DND-41 (cell line): ENCODE measurements at regions not wholly inside any gene's neighbourhood (a gene's known extent, or its start where the extent isn't known, plus 50 kb on each side); places are given as distances from the start of the nearest gene placed in this dataset.

ENCODE experiments used
- CTCF ChIP-seq: IDR thresholded peaks from 2 replicates; pipeline ENCODE4 v1.5.1; 2012; ENCODE audit warnings: borderline replicate concordance, low read length, moderate library complexity, mild to moderate bottlenecking; ENCODE audit not compliant: poor library complexity, severe bottlenecking; ENCODE audit errors: extremely low read depth
- EZH2 ChIP-seq: IDR thresholded peaks from 3 replicates; pipeline ENCODE4 v1.6.1; 2012; ENCODE audit warnings: borderline replicate concordance, low read depth, mild to moderate bottlenecking, moderate library complexity, low read length, inconsistent platforms; ENCODE audit not compliant: severe bottlenecking

GRCh38 chr3:148023994-148024393 is 614.8 kb downstream of the ZIC1 start:
- TF ChIP-seq CTCF = no peak
- TF ChIP-seq EZH2 = no peak
